PC-9 (cell line): ENCODE measurements at regions not wholly inside any gene's neighbourhood (a gene's known extent, or its start where the extent isn't known, plus 50 kb on each side); places are given as distances from the start of the nearest gene placed in this dataset.

ENCODE experiments used
- EZH2 ChIP-seq: fragments of 200-600 bp; sonication (generic); IDR thresholded peaks from 2 replicates; pipeline ENCODE4 v1.8.0; 2017; ENCODE audit warnings: antibody characterized with exemption, low read depth
- TF ChIP-seq, protein P1 (sequence below): fragments of 200-600 bp; sonication (generic); conservative IDR thresholded peaks from 2 replicates; pipeline ENCODE4 v1.6.1; 2017; ENCODE audit warnings: mixed run types, antibody characterized with exemption, mild to moderate bottlenecking, moderate library complexity

DNA sequence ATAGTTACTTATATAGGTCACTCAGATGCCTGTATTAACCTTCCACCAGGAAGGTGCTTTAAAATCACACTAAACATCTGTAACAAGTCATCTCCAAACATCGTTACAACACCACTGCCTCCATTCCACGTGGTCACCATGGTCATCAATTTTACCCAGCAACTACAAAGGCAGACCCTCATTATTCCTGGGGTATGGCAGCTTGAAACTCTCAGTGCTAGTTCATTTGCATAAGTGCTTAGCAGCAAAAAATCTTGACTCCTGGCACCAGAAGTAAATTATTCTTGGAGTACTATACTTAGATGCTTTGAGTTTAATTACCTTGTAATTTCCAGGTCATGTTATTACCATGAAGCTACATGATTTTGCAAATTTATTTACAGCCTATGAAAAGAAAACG lies 250.6 kb downstream of the KBTBD8 start:
- TF ChIP-seq, protein P1, sequence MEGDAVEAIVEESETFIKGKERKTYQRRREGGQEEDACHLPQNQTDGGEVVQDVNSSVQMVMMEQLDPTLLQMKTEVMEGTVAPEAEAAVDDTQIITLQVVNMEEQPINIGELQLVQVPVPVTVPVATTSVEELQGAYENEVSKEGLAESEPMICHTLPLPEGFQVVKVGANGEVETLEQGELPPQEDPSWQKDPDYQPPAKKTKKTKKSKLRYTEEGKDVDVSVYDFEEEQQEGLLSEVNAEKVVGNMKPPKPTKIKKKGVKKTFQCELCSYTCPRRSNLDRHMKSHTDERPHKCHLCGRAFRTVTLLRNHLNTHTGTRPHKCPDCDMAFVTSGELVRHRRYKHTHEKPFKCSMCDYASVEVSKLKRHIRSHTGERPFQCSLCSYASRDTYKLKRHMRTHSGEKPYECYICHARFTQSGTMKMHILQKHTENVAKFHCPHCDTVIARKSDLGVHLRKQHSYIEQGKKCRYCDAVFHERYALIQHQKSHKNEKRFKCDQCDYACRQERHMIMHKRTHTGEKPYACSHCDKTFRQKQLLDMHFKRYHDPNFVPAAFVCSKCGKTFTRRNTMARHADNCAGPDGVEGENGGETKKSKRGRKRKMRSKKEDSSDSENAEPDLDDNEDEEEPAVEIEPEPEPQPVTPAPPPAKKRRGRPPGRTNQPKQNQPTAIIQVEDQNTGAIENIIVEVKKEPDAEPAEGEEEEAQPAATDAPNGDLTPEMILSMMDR: no peak
- TF ChIP-seq EZH2: no peak
